SK-N-MC (cell line): ENCODE measurements at regions not wholly inside any gene's neighbourhood (a gene's known extent, or its start where the extent isn't known, plus 50 kb on each side); places are given as distances from the start of the nearest gene placed in this dataset.

ENCODE experiments used
- DNase-seq: peaks from one replicate; pipeline ENCODE4 v3.0.0-alpha.2; 2011; ENCODE audit warnings: low read depth, low spot score
- H3K27ac ChIP-seq: fragments of 200-600 bp; sonication (generic); 2 replicates; pipeline ENCODE4 v1.5.1; 2016; ENCODE audit warnings: mixed run types
- H3K36me3 ChIP-seq: fragments of 200-600 bp; sonication (generic); 2 replicates; pipeline ENCODE4 v1.6.1; 2017; ENCODE audit warnings: antibody characterized with exemption, low read length, mixed read lengths; ENCODE audit not compliant: insufficient read depth
- H3K4me3 ChIP-seq: fragments of 200-600 bp; sonication (generic); 2 replicates; pipeline ENCODE4 v1.5.1; 2016
- H3K9ac ChIP-seq: fragments of 200-600 bp; sonication (generic); 2 replicates; pipeline ENCODE4 v1.8.0; 2017; ENCODE audit warnings: mixed run types, mixed read lengths; ENCODE audit not compliant: insufficient read length
- H3K9me3 ChIP-seq: fragments of 200-600 bp; sonication (generic); 2 replicates; pipeline ENCODE4 v1.6.1; 2017; ENCODE audit warnings: low read depth, mild to moderate bottlenecking, antibody characterized with exemption, low read length, moderate library complexity, mixed read lengths
- EZH2 ChIP-seq: fragments of 200-600 bp; sonication (generic); IDR thresholded peaks from one replicate; pipeline ENCODE4 v1.6.1; 2017; ENCODE audit warnings: antibody characterized with exemption
- FOXP2 ChIP-seq: optimal IDR thresholded peaks from 2 replicates; pipeline ENCODE3; 2011; ENCODE audit warnings: mild to moderate bottlenecking, moderate library complexity; ENCODE audit not compliant: insufficient read depth; ENCODE audit errors: extremely low read length, control extremely low read depth
- POLR2AphosphoS5 ChIP-seq: IDR thresholded peaks from 2 replicates; pipeline ENCODE4 v1.6.1; 2012; ENCODE audit warnings: mild to moderate bottlenecking, low read depth, low read length, borderline replicate concordance

GRCh38 chr20:60937585-60937984 lies 314.5 kb upstream of the CDH4 start:
- no peak for DNase-seq
- H3K4me3 ChIP-seq = no peak overlapping the region
- TF ChIP-seq EZH2 (no peak), POLR2AphosphoS5 (no peak), FOXP2 (no peak)
- H3K36me3 ChIP-seq = no peaks in the 10 kb centered on the region
- no peak overlapping the region for H3K9ac ChIP-seq
- no peak overlapping the region for H3K27ac ChIP-seq
- H3K9me3 ChIP-seq = no peaks in the 10 kb centered on the region

DNA sequence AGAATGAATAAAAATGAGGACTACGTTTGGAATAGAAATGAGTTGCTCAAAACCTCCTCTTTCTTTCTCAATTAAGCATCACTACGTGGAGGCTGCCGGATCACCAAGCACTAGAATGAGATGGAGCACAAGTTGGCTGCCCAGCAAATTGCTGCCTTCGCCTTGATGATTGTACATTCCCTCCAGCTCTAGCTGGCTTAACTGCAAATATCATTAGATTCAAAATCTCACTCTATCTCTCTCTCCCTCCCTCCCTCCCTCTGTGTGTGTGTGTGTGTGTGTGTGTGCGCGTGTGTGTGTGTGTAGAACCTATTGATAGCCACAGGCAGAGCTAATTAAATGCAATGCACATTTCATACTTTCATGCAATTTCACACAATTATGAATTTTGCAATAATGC lies 310.7 kb upstream of the CDH4 start:
- Histone ChIP-seq H3K36me3 (no peaks in the 10 kb centered on the region), H3K27ac (no peak overlapping the region), H3K9me3 (no peaks in the 10 kb centered on the region), H3K4me3 (no peak overlapping the region), H3K9ac (no peak overlapping the region)
- TF ChIP-seq FOXP2 (no peak), EZH2 (no peak), POLR2AphosphoS5 (no peak)
- no peak for DNase-seq

DNA sequence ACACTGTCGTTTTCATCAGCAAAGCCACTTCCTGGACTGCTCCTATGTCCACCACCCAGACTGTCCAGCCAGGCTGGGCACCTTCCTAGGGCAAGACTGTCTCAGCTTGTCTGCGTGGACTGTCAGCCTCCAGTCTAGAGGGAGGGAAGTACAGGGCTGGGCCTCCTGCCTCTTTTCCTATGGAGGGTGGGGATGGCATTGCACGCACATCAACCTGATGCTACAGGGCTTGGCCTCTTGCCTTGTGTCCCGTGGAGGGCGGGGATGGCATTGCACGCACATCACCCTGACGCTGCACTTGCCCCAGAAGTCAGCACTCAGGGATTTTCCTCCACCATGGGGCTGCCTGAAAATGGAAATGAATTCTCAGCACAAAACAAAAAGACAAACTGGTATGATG lies 304.2 kb upstream of the CDH4 start:
- DNase-seq = no peak
- Histone ChIP-seq H3K4me3 (no peak overlapping the region), H3K27ac (no peak overlapping the region), H3K36me3 (no peaks in the 10 kb centered on the region), H3K9ac (no peak overlapping the region), H3K9me3 (no peaks in the 10 kb centered on the region)
- TF ChIP-seq EZH2 (no peak), FOXP2 (no peak), POLR2AphosphoS5 (no peak)

DNA sequence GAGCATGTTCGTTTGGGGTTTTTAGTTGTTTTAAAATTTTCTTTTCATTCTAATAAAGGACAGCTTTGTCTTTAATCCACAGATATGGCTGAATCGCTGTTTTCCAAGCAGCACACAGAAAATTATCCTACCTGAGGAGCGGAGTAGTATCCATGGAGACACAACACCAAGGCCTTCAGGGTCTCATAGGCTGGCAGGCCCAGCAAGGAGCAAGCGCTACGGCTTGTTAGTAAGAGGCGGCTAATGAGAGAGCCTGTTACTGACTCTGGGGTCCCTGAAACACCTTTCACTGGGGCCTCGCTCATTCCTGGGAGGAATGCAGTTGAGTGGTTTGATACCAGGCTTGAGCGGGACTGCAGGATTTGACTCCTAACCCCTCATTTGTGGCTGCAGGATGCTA lies 303.8 kb upstream of the CDH4 start:
- no peak for TF ChIP-seq FOXP2
- no peak for TF ChIP-seq POLR2AphosphoS5
- no peak for TF ChIP-seq EZH2
- Histone ChIP-seq H3K36me3 (no peaks in the 10 kb centered on the region), H3K27ac (no peak overlapping the region), H3K9ac (no peak overlapping the region), H3K4me3 (no peak overlapping the region), H3K9me3 (no peaks in the 10 kb centered on the region)
- no peak for DNase-seq

- H3K36me3 ChIP-seq = no peaks in the 10 kb centered on the region
- no peak overlapping the region for H3K9ac ChIP-seq
- H3K27ac ChIP-seq = no peak overlapping the region
- H3K4me3 ChIP-seq = no peak overlapping the region
- no peak for DNase-seq
- no peaks in the 10 kb centered on the region for H3K9me3 ChIP-seq
- TF ChIP-seq EZH2 = no peak
- TF ChIP-seq POLR2AphosphoS5 = no peak
- TF ChIP-seq FOXP2 = no peak
These were observed 301.5 kb upstream of the CDH4 start for GRCh38 chr20:60950561-60950960.

DNA sequence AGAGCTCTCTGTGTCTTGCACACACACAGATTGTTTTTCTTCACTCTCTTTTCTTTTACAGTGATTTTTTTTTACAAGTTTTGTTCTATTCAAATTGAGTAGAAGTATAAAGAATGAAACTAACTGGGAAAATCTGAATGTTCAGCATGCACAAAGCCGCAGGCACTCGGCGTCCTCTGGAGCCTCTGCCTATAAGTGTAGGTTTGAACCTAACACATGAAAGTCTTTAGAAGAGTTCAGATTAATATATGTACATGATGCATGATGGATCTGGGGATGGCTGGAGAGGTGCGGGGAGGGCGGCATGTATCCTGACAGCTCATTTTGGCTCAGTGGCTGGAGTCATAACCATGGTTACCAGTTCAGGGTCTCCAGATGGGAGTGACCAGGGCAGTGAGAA lies 301.1 kb upstream of the CDH4 start:
- no peak overlapping the region for H3K9ac ChIP-seq
- H3K36me3 ChIP-seq = no peaks in the 10 kb centered on the region
- no peaks in the 10 kb centered on the region for H3K9me3 ChIP-seq
- TF ChIP-seq FOXP2 = no peak
- no peak for TF ChIP-seq EZH2
- TF ChIP-seq POLR2AphosphoS5 = no peak
- H3K27ac ChIP-seq = no peak overlapping the region
- no peak for DNase-seq
- no peak overlapping the region for H3K4me3 ChIP-seq

GRCh38 chr20:60952861-60953260 lies 299.2 kb upstream of the CDH4 start:
- no peak overlapping the region for H3K4me3 ChIP-seq
- H3K9me3 ChIP-seq = no peaks in the 10 kb centered on the region
- no peak overlapping the region for H3K9ac ChIP-seq
- TF ChIP-seq FOXP2 (no peak), EZH2 (no peak), POLR2AphosphoS5 (no peak)
- H3K36me3 ChIP-seq = no peaks in the 10 kb centered on the region
- DNase-seq = no peak
- no peak overlapping the region for H3K27ac ChIP-seq

GRCh38 chr20:60953321-60953720 lies 298.7 kb upstream of the CDH4 start:
- no peak overlapping the region for H3K27ac ChIP-seq
- DNase-seq = no peak
- no peak overlapping the region for H3K4me3 ChIP-seq
- no peaks in the 10 kb centered on the region for H3K36me3 ChIP-seq
- TF ChIP-seq EZH2 (no peak), FOXP2 (no peak), POLR2AphosphoS5 (no peak)
- no peaks in the 10 kb centered on the region for H3K9me3 ChIP-seq
- no peak overlapping the region for H3K9ac ChIP-seq

GRCh38 chr20:60955706-60956105 lies 296.4 kb upstream of the CDH4 start:
- no peak overlapping the region for H3K4me3 ChIP-seq
- H3K36me3 ChIP-seq = no peaks in the 10 kb centered on the region
- no peak for TF ChIP-seq EZH2
- TF ChIP-seq POLR2AphosphoS5 = no peak
- H3K27ac ChIP-seq = no peak overlapping the region
- no peak for DNase-seq
- H3K9me3 ChIP-seq = no peaks in the 10 kb centered on the region
- no peak overlapping the region for H3K9ac ChIP-seq
